IPS DF 4.7 (cell line): ENCODE measurements at regions not wholly inside any gene's neighbourhood (a gene's known extent, or its start where the extent isn't known, plus 50 kb on each side); places are given as distances from the start of the nearest gene placed in this dataset.
A peak's percentile ranks its signal among the peaks of the same experiment; 100 is the strongest.
"Not testable (repeated sequence)": the region's sequence is repeated elsewhere in the genome, so short reads cannot be mapped to it uniquely, and the experiment has no call there.

Source experiments
- DNase-seq: peaks from one replicate; pipeline ENCODE4 v3.0.0-alpha.2; 2013; ENCODE audit warnings: low spot score; ENCODE audit errors: extremely low read depth

DNA sequence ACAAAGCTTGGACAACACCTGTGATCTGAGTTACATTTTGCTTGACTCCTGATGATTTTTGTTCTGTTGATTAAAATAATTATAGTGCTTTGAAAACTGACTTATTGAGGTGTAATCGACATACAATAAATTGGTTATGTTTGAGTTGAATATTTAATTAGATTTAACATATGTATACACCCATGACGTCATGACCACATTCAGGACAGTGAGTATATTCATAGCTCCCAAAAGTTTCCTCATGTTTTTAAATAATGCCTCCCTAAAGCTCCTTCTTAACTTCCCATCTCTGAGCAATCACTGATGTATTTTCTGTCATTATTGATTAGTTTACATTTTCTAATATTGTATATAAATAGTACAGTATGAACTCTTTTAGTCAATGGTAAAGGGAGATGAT lies 801.2 kb downstream of the PDCD6IP start:
- DNase-seq, result no peak

DNA sequence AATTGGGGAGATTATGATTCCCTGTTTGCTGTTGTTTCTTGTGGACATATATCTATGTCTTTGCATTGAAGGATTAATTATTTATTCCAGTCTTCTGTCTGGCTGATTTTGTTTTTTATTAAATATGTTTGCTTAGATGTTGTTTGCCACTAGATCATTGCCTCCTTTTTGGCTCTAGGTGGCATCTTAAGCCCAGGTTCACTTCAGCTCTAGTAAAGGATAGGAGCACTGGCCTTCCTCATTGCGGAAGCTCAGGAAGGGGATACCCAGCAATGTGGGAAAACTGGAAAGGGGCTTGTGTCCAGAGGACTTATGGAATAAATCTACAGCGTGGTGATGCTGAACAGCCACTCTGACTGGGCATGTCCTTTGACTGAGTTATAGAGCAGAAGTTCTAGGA lies 821.6 kb downstream of the PDCD6IP start:
- peak; percentile 19 for DNase-seq

DNA sequence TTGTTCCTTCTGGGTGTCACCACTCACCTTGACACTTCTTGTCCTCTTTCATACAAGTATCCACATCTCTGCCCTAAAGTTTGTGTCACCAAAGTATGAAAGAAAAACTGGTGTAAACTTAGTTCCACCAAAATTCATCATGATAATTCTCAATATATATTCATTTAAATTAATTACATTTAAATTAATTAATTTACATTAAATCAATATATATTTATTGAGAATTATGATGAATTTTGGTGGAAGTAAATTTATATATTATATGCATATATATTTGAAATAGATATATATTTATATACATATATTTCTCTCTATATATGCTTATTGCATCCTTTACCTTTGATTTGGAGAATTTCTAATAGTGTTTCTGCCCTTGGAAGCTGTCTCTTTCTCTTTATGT lies 828.3 kb downstream of the PDCD6IP start:
- DNase-seq, result no peak

DNA sequence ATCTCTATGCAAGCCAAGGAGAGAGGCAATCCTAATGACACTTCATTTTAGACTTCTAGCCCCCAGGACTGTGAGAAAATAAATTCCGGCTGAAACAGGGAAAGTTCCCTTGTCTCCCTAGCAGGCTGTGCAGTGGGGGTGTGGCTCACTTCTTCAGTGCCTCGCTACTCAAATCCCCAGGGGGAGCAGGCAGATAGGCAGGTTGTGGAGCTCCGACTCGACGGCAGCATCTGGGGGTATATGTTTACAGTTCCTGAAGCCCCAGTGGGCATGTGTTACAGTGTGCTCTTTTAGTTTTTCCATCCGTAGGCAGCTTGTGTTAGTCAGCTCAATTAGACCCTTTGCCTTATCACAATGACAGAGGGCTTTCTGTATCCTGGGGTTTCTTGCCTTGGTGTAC lies 836.5 kb downstream of the PDCD6IP start:
- no peak for DNase-seq

DNA sequence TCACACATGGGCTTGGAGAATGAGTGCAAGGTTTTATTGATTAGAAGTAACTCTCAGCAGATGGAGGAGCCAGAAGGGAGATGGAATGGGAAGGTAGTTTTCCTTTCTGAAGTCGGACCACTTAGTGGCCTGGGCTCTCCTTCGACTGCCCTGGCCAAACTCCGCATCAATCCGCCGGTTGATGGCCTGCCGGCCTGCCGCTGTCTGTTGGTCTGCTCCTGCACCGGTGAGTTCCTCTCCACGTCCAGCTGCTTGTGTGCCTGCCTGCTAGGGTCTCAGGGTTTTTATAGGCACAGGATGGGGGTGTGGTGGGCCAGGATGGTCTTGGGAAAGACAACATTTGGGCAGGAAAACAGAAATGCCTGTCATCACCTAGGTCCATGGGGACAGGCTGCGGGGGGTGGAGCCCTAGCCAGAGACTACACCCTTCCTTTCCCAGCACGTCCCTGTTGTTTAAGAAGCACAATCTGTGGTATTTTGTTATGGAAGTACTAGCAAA lies 837.0 kb downstream of the PDCD6IP start:
- DNase-seq, result no peak

DNA sequence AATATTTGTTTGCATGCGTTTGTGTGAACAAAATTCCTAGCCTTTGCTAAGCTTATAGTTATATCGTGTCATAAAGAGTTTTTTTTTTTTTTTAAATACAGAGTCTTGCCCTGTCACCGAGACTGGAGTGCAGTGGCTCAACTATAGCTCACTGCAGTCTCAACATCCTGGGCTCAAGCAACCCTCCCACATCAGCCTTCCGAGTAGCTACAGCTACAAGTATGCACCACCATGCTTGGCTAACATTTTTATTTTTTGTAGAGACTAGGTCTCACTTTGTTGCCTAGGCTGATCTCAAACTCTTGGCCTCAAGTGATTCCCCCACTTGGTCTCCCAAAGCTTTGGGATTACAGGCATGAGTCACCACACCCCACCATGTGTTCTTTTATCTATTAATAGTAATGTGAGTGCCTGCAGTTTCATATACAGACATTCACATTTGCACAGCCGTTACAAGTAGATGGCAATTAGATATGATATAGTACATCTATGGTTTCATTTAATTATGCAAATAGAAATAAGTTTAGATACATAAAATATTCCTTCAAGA lies 848.6 kb downstream of the PDCD6IP start:
- DNase-seq, result no peak

DNA sequence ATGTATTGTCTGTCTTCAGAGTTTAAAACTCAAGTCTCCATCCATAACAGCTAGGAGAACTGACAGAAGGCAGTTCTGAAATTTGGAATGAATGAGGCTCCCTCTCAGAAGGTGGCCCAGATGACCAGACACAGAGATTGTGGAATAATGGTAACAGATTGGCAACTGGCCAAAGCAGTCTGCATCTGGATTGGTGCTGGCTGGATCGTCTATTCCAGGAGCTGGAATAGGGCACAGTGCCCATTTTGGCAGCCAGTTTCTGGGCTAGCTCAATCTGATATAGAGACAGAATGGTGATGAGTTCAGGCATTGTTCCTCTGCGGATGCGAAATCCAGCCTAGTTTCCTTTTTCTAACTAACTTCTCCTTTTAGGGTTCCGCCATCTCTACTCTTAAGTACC lies 851.7 kb downstream of the PDCD6IP start:
- no peak for DNase-seq

DNA sequence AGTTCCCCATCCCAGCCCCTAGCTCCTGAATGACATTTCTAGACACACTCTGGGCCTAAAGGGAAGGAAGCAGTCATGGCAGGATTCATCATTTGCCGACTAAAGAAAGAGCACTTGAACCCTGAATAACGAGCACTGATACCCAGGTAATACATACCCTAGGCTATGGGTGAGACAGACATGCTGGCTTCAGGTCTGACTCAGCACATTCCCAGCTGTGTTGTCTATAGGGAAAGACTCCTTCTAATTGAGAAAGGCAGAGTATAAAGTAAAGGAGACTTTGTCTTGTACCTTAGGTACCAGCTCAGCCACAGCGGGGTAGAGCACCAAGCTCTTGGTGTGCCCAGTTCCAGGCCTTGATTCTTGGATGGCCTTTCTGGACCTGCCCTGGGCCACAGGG lies 870.5 kb downstream of the PDCD6IP start:
- DNase-seq, result no peak

DNA sequence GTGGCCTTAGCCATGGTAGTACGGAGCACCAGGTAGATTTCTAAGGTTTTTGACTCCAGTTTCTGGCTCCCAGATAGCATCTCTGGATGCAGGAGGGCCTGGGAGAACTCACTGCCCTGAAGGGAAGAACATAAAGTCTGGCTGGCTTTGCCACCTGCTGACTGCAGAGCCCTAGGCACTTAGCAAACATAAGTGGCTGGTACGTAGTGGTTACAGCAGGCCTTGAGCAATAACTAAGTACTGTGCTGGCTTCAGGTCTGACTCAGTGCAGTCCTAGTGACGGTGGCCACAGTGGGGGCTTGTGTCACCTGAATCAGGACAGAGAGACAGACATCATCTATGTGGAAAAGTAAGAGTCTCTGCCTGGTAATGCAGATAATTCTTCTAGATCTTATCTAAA lies 871.1 kb downstream of the PDCD6IP start:
- DNase-seq, result no peak

DNA sequence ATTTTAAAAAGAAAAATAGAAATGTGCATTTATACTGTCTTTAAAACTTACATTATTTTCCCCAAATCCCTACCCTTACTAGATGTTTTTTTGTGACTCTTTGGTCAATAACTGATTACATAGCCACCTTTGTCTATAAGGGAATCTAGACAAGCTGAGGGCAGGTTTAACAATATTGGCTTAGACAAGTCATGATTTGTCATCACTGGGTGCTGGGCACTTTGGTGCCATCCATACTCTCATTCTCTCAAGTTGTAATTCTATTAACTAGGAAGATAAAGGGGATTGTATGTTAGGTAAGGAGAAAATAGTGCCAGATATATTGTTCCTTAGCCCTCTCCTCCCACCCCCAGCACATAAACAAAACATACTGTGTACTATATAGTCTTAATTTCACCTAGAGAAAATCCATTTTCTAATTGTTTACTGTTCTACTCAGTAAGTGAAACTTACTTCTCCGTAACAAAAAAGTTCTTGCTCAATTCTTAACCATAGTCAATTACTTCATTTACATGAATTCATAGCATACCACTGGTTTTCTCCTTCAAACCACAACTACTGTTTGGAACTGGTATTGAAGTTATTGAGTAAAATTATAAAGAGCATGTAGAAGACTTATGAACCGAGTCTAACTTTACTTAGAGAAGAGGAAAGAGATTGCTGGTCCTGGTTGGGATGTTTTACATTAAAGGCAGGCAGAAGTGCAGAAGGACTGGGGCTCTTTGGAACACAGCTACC lies 877.1 kb downstream of the PDCD6IP start:
- DNase-seq, result no peak

DNA sequence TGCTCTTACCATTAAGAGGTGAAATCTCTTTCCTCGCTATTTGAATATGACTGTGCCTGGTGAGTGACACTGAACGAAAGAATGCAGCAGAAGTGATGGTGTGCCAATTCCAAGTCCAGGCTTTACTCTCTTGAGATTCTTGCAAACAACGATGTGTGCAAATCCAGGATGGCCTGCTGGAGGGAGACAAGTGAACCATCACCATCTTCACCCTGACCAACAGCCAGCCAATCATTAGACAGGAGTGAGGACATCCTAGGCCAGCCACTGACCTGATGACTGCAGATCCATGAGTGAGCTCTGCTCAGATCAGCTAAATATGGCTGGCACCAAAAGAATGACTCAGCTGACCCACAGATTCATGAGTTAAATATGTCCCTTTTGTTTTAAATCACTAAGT lies 878.0 kb downstream of the PDCD6IP start:
- DNase-seq, result no peak

DNA sequence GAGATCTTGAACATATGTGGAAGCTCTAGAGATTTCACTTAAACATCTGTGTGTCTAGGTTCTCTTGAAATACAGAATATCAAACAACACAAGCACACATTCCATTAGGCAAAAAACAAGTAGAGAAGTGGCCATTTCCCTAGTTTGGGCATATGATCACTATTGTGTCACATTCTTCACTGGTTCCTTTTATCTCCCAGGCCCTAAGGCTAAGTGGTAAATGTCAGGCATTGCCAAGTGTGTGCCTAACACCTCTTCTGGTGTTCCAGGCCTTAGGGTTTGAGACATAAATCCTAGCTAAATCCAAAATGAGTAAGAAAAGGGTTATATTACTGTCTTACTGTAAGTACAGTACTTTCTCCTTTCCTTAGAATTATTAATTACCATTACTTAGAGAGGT lies 880.1 kb downstream of the PDCD6IP start:
- no peak for DNase-seq

DNA sequence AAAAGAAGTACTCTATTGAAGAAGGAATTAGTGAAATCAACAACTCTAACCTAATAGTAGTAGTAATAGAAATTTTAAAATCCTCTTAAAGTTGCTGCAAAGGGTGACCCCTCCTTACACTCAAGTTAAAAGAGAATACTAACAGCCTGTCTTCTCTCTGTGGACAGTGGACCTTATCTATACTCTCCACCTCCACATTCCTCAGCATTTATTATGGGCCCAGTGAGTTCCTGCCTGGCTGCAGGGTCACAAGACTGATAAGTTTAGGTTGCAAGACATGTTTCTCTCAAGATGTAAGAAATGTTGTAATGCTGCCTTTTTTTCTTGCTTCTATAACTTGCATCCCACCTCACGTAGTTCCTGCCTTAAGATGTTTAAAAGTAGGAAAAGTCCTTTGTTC lies 880.6 kb downstream of the PDCD6IP start:
- not testable (repeated sequence) for DNase-seq

DNA sequence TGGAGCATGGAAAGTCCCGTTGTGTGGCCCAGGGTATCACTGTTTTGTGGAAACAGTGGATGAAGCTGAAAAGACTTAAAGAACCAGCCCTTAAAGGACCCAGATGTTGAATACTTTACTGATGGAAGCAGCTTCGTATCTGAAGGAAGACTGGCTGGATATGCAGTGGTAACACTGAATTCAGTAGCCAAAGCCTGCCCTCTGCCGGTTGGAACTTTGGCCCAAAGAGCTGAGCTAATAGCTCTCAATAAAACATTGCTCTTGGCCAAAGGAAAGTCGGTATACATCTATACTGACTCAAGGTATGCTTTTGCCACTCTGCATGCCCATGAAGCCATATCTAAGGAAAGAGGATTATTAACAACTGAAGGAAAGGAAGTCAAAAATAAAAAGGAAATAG lies 885.4 kb downstream of the PDCD6IP start:
- DNase-seq, result peak; percentile 25

DNA sequence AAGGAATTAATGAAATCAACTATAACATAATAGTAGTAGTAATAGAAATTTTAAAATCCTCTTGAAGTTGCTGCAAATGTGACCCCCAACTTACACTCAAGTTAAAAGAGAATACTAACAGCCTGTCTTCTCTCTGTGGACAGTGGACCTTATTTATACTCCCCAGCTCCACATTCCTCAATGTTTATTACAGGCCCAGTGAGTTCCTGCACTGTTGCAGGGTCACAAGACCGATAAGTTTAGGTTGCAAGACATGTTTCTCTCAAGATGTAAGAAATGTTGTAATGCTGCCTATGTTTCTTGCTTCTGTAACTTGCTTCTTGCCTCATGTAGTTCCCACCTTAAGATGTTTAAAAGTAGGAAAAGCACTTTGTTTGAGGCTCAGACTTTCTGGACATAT lies 888.1 kb downstream of the PDCD6IP start:
- DNase-seq, result no peak

DNA sequence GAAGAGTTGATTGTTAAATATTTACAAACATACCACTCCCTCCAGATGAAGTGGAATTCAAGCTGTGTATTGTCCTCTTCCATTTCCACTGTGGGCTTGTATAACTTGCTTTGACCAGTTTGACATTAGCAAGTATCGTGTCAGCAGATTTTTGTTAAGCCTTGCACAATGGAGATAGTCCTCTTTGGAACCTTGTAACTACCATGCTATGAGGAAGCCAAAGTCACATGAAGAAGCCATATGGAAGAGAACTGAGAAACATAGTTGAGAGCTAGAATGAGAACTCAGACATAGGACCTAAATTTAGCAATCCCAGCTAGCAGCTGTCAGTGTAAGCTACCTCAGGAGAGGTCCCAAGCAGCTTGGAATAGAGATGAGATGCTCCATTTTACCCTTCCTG lies 889.2 kb downstream of the PDCD6IP start:
- no peak for DNase-seq

DNA sequence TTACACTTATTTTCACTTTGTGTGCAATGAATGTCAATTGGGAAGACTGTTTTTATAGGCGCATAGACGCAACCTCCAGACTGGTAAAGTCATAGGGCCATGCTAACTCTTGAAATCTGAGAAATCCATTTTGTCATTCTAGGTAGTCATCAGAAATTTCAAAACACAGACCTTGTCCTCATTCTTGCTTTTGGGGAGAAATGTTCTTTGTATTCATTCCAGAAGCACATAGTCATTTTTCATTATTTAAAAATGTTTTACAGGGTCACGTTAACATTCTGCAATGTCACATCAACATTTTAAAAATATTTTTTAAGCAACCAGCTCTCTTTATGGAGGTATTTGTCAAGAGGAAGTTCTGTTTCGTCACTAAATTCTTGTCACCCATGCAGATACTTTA lies 898.4 kb downstream of the PDCD6IP start:
- DNase-seq, result no peak

DNA sequence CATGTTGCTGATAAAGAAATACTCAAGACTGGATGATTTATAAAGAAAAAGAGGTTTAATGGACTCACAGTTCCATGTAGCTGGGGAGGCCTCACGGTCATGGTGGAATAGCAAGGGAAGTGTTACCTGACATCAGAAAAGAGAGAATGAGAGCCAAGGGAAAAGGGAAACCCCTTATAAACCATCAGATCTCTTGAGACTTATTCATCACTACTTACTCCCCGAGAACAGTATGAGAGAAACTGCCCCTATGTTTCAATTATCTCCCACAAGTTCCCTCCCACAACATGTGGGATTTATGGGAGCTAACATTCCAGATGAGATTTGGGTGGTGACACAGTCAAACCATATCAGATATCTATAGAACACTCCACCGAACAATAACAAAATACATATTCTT lies 904.6 kb downstream of the PDCD6IP start:
- DNase-seq, result no peak

DNA sequence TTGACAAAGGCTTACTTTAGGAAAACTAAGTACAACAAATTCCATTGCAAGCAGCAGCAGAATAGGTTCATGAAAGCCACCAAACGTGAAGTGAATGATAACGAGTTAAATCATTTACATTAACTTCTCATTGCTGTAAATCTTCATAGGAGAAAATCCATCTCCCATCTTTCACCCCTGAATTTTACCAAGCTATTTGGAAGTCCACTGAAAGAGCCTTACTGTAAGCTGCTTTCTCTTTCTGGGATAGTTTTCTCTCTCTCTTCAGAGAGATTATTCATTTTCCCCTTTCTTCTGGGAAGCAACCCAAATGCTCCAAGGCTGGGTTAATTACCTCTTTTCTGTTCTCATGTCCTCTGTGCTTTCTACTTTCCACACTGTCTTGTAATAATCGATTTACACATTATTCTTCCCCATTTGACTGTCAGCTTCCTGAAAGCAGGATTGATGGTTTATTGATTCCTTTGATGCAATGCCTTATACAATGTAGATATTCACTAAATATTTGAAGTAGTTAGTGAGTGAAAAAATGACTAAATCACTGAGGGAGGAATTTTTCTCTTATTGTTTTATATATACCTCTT lies 914.3 kb upstream of the ARPP21 start:
- DNase-seq, result no peak

DNA sequence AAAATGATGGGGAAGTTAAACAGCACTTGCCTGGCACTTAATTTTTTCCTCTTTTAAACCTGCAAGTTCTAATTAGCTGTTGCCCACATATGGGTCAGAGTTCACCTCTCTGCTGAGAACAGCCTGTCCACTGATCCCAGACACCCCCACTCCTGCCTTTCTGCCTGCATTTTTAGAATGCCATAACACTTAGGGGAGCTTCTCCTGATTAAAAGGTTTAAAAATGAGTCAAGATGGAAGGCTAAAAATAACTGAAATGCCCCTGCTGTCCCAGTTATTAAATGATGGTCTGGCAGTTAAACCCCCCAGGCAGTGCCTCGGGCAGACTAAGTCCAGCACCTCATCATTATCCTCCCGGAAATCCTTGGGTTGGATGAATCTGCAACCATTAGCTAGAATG lies 913.6 kb upstream of the ARPP21 start:
- no peak for DNase-seq

DNA sequence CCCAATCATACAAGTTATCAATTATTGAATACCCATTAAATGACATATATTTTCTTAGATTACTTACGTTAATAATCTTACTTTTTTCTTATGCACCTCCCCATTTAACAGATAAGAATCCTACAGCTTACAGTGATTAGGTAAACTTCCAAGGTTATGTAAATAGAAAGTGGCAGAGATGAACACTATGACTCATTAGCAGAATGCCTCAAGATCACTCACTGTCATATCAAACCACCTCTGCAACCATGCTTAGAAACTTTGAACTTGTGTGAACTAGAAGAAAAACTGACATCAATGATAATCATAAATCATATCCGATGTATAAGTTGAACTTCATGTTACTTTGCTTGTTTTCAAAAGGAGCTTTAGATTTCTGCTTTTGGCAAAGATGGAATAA lies 911.6 kb upstream of the ARPP21 start:
- no peak for DNase-seq

DNA sequence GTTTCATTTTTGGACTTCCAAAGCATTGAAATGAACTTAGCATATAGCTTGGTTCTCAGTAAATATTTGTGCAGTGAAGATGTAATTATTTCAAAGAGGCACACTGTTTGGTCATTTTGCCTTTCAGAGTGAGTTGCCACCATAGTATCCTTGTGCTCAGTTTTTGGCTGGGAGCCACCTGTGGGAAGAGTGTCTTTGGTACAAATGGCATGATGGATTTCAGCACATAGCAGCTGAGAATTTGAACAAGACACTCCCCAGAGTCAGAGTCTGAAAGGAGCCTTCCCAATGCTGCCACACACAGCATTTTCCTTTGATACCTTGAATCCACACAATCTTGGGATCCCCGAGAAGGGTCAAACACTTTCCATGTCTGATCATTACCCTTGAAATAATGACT lies 897.2 kb upstream of the ARPP21 start:
- no peak for DNase-seq

DNA sequence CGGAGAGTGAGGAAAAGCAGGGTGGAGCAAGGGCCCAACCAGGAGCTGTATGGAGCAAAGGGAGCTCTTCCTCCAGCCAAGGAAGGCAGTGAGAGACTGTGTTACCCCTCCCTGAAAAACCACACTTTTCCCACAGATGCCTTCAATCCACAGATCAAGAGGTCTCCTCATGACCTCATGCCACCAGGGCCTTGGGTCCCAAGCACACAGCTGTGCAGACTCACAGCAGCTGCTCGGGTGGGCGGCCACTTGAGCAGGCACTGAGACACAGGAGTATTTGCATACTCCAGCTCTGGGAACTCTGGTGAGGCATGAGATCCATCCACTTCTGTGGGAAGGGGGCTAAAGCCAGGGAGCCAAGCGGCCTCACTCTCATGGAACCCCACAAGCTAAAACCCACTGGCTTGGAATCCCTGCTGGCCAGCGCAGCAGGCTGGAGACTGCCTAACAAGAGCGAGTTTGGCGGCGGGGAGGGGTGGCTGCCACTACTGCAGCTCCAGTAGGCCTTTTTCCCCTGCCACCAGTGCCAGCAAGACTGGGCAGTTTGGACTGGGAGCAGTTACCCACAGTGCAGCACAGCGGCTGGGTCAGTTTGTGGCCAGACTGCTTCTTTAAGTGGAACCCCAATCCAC lies 880.6 kb upstream of the ARPP21 start:
- DNase-seq, result no peak
